MM.1S (cell line): ENCODE measurements at regions not wholly inside any gene's neighbourhood (a gene's known extent, or its start where the extent isn't known, plus 50 kb on each side); places are given as distances from the start of the nearest gene placed in this dataset.

ENCODE experiments used
- CTCF ChIP-seq: fragments of 300-600 bp; sonication (generic); IDR thresholded peaks from 2 replicates; pipeline ENCODE4 v1.5.1; 2016; ENCODE audit warnings: antibody characterized with exemption, low read length, mixed read lengths
- EZH2 ChIP-seq: fragments of 300-600 bp; sonication (generic); optimal IDR thresholded peaks from 2 replicates; pipeline ENCODE3; 2017; ENCODE audit warnings: low read depth, mild to moderate bottlenecking, antibody characterized with exemption, low read length, mixed read lengths

- TF ChIP-seq EZH2 (no peak), CTCF (no peak)
These were observed 998.8 kb upstream of the PIK3C3 start for GRCh38 chr18:40956213-40956612.
